ENCODE measurements at regions not wholly inside any gene's neighbourhood (a gene's known extent, or its start where the extent isn't known, plus 50 kb on each side); places are given as distances from the start of the nearest gene placed in this dataset.
A peak's percentile ranks its signal among the peaks of the same experiment; 100 is the strongest.
"Not testable (repeated sequence)": the region's sequence is repeated elsewhere in the genome, so short reads cannot be mapped to it uniquely, and the experiment has no call there.

- no peak for DNase-seq
- in situ Hi-C loops (cut with HindIII; ENCODE audit: low pct_ligation_motif_present, low pct_unique_long_range_greater_than_20kb, low sequenced_read_pairs): no loop called here
Measured at GRCh38 chr9:24820196-24820595, 274.5 kb upstream of the IZUMO3 start.

DNA sequence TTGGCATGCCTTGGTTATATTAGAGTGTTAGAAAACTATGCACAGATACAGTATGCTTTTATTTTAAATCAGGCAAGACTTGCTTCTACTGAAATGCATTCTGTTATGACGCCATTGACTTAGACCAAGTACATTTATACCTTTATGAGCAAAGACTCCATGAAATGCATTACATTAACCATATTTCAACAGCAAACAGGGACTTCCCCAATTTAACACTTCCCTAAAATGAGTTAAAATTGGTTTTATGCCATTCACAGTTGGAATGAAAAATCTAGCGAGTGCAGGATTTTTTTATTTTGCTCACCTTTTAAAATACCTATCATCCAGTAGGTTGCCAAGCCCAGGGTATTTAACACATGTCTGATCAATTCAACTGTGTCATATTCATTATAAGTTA, 272.1 kb upstream of the IZUMO3 start:
- in situ Hi-C loops (cut with HindIII; ENCODE audit: low pct_ligation_motif_present, low pct_unique_long_range_greater_than_20kb, low sequenced_read_pairs): no loop called here
- no peak for DNase-seq

DNA sequence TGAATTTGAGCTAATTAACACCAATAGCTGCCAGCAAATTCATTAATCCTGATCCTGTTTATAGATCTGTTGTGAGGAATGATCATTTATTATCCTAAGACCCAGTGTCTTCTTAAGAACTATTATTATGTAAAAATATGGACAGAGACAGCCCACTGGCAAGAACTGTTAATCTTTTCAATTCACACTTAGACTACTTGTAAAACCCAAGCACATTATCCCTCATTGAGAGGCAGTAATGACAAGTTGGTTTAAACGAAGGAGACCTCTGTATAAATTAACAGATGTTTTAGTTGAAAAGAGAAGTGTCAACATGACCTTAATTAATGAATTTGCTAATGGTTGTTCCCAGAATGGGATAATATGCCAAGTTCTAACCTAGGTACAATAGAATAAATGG, 270.3 kb upstream of the IZUMO3 start:
- no peak for DNase-seq
- in situ Hi-C loops (cut with HindIII; ENCODE audit: low pct_ligation_motif_present, low pct_unique_long_range_greater_than_20kb, low sequenced_read_pairs): no loop called here

- in situ Hi-C loops (cut with HindIII; ENCODE audit: low pct_ligation_motif_present, low pct_unique_long_range_greater_than_20kb, low sequenced_read_pairs): no loop called here
- no peak for DNase-seq
Measured at GRCh38 chr9:24801344-24801743, 255.6 kb upstream of the IZUMO3 start.

DNA sequence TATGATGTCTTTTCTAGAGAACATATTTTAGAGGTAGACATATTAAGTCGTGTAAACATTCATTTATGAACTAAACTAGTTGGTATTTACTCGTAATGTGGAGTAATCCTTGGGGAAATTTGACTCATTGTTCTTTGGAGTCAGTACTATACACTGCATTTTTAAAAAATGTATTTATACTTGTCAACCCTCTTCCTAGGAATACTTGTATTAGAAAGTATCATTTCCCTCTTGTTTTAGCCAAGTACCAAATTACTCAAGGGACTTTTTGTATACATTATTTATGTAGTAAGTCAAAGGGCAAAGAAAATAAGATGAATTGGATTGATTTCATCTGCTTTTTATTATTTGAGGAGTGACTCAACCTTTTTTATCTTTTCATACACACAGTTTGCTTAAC, 248.1 kb upstream of the IZUMO3 start:
- in situ Hi-C loops (cut with HindIII; ENCODE audit: low pct_ligation_motif_present, low pct_unique_long_range_greater_than_20kb, low sequenced_read_pairs): no loop called here
- DNase-seq: no peak

GRCh38 chr9:24776226-24776625, 230.5 kb upstream of the IZUMO3 start:
- in situ Hi-C loops (cut with HindIII; ENCODE audit: low pct_ligation_motif_present, low pct_unique_long_range_greater_than_20kb, low sequenced_read_pairs): no loop called here
- no peak for DNase-seq

DNA sequence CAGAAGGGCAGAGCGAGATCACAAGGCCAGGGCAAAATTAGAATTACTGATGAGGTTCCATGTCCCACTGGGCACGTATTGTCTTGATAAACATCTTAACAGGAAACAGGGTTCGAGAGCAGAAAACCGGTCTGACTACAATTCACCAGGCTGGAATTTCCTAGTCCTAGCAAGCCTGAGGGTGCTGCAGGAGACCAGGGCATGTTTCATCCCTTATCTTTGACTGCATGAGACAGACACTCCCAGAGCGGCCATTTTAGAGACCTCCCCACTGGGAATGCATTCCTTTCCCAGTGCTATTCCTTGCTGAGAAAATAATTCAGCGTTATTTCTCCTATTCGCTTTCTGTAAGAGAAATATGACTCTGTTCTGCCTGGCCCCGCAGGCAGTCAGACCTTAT, 228.5 kb upstream of the IZUMO3 start:
- in situ Hi-C loops (cut with HindIII; ENCODE audit: low pct_ligation_motif_present, low pct_unique_long_range_greater_than_20kb, low sequenced_read_pairs); DNase-seq: not testable (repeated sequence)

GRCh38 chr9:24766081-24766480, 220.4 kb upstream of the IZUMO3 start:
- no peak for DNase-seq
- in situ Hi-C loops (cut with HindIII; ENCODE audit: low pct_ligation_motif_present, low pct_unique_long_range_greater_than_20kb, low sequenced_read_pairs): no loop called here

DNA sequence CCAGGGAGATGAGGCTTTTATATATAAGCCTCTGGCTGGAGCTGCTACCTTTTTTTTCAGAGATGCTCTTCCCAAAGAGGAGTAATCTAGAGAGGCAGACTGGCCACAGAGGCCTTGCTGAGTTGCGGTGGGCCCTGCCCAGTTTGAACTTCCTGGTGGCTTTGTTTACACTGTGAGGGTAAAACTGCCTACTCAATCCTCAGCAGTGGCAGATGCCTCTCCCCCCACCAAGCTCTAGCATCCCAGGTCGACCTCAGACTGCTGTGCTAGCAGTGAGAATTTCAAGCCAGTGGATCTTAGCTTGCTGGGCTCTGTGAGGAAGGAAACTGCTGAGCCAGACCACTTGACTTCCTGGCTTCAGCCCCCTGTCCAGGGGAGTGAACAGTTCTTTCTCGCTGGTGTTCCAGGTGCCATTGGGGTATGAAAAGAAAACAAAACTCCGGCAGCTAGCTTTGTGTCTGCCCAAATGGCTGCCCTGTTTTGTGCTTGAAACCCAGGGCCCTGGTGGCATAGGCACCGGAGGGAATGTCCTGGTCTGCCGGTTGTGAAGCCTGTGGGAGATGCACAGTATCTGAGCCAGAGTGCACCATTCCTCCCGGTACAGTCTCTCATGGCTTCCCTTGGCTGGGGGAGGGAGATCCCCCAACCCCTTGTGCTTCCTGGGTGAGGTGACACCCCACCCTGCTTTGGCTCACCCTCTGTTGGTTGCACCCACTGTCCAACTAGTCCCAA, 219.5 kb upstream of the IZUMO3 start:
- no peak for DNase-seq

GRCh38 chr9:24738421-24738961, 192.8 kb upstream of the IZUMO3 start:
- in situ Hi-C loops (cut with HindIII; ENCODE audit: low pct_ligation_motif_present, low pct_unique_long_range_greater_than_20kb, low sequenced_read_pairs): no loop called here
- DNase-seq: no peak

More for the DNA sequence above, 219.5 kb upstream of the IZUMO3 start:
- in situ Hi-C loops (cut with HindIII; ENCODE audit: low pct_ligation_motif_present, low pct_unique_long_range_greater_than_20kb, low sequenced_read_pairs): no loop called here

DNA sequence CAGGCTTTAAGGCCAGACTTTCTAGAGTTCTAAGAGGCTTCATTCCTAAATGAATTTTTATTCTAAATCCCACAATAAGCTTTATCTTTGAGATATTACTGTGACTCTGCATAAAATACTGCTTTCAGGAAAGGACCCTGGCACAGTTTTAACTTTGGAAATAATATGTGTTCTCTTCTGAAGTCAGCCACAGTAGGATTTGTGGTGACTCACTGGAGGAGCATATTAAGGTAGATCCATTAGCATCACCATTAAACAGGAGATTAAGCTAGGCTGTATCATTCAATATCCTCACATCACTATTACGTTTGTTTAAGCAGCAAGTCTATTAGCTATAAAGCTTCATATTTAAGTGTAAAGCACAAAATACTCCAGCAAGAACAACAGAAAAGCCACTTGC, 186.1 kb upstream of the IZUMO3 start:
- DNase-seq: no peak
- in situ Hi-C loops (cut with HindIII; ENCODE audit: low pct_ligation_motif_present, low pct_unique_long_range_greater_than_20kb, low sequenced_read_pairs): no loop called here

DNA sequence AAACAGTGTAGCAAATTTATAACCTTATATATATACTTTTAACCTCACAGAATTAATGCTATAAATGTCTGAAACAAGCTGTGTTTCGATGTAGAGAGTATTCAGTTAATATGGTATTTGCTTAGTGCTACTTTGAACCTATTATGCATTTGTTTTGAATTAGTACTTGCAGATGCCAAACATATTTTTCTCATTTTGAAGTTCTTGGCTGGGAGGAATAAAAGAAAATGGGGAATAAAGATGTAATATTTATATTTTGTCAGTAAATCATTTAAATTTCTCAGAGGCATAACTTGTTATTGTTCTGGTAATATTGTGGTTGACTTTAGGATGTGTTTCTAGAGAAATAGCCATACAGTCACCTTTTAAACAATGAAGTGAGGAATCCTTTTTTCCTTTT, 175.9 kb upstream of the IZUMO3 start:
- DNase-seq: no peak
- in situ Hi-C loops (cut with HindIII; ENCODE audit: low pct_ligation_motif_present, low pct_unique_long_range_greater_than_20kb, low sequenced_read_pairs): no loop called here

GRCh38 chr9:24712206-24712605, 166.5 kb upstream of the IZUMO3 start:
- DNase-seq: no peak
- in situ Hi-C loops (cut with HindIII; ENCODE audit: low pct_ligation_motif_present, low pct_unique_long_range_greater_than_20kb, low sequenced_read_pairs): no loop called here

DNA sequence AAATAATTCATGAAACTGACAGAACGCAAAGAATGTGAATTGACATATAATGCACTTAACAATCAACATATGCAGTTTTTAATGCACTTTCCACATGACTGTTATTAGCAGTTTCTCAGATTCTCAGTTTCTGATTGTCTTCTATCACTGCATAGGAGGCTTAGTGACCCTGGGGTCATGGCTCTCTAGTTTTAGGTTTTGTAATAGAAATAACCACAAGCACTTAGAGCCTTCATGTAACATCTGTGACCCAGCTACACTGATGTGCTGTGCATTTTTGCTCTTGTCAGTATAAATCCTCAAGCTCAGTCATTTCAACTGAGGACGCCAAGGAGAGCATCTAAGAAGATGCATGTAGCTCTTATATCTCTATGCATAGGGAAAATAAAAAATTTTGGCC, 163.1 kb upstream of the IZUMO3 start:
- no peak for DNase-seq
- in situ Hi-C loops (cut with HindIII; ENCODE audit: low pct_ligation_motif_present, low pct_unique_long_range_greater_than_20kb, low sequenced_read_pairs): no loop called here

- in situ Hi-C loops (cut with HindIII; ENCODE audit: low pct_ligation_motif_present, low pct_unique_long_range_greater_than_20kb, low sequenced_read_pairs): no loop called here
- DNase-seq: peak; percentile 5
Measured at GRCh38 chr9:24698881-24699518, 153.3 kb upstream of the IZUMO3 start.

DNA sequence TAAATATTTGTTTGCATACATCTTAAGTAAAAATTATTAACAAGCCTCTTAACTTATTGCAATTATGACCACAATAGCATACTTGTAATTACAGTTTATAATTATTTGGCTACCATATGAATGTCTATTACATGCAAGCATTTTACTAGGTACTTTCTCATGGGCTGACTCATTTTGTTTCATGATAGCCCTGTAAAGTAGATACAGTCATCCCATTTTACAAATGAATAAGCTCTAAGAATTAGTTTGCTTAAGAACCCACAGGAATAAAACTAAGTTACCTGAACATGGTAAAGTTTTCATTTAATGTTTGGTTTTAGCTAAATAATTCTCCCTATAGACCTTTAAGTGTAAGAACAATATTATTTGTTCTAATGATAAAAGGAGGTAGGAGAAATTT, 126.6 kb upstream of the IZUMO3 start:
- no peak for DNase-seq
- in situ Hi-C loops (cut with HindIII; ENCODE audit: low pct_ligation_motif_present, low pct_unique_long_range_greater_than_20kb, low sequenced_read_pairs): no loop called here

DNA sequence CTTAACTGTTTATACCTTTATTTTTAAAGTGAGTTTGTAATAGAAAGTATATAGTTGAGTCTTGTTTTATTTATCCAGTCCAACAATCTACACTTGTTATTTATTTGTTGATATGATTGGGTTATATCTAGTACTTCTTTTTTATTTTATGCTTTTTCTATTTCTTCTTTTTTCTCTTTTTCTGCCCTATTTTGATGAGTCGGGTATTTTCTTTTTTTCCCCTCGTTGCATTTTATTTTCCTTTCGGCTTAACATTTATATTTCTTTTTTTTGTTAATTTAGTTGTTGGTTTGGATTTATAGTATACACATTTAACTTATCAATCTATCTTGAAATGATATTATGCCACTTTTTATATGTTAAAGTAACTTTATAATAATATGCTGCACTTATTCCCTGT, 111.7 kb upstream of the IZUMO3 start:
- no peak for DNase-seq
- in situ Hi-C loops (cut with HindIII; ENCODE audit: low pct_ligation_motif_present, low pct_unique_long_range_greater_than_20kb, low sequenced_read_pairs): no loop called here

DNA sequence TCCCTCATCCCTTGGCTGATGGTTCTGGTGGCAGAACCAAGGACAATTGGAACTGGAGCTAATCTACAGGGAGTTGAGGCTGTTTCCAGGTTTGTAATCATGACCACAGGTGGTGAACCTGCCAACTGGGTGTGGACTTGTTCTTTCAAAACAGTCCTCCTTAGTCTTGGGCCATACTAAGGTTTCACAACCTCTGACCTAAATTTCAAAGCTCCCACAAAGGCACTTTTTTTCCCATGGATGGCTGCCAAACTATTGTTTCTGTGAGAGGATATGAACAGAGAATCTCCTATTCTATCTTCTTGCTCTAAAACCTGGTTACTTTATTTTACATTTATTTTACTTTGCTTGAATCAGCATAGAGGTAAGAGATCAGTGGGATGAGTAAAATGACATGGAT, 106.5 kb upstream of the IZUMO3 start:
- DNase-seq: no peak

DNA sequence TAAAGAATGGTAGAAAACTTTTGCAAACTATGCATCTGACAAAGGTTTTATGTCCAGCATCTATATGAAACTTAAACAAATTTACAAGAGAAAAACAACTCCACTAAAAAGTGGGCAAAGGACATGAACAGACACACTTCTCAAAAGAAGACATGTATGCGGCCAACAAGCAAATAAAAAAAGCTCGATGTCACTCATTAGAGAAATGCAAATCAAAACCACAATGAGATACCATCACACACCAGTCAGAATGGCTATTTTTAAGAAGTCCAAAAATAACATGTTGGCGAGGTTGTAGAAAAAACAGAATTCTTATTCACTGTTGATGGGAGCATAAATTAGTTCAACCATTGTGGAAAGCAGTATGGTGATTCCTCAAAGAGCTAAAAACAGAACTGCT, 83.1 kb upstream of the IZUMO3 start:
- in situ Hi-C loops (cut with HindIII; ENCODE audit: low pct_ligation_motif_present, low pct_unique_long_range_greater_than_20kb, low sequenced_read_pairs): not testable (repeated sequence)

More for the DNA sequence above, 106.5 kb upstream of the IZUMO3 start:
- in situ Hi-C loops (cut with HindIII; ENCODE audit: low pct_ligation_motif_present, low pct_unique_long_range_greater_than_20kb, low sequenced_read_pairs): no loop called here

GRCh38 chr9:24625097-24625496, 79.4 kb upstream of the IZUMO3 start:
- no peak for DNase-seq
- in situ Hi-C loops (cut with HindIII; ENCODE audit: low pct_ligation_motif_present, low pct_unique_long_range_greater_than_20kb, low sequenced_read_pairs): no loop called here

More for the DNA sequence above, 83.1 kb upstream of the IZUMO3 start:
- DNase-seq: not testable (repeated sequence)
